ENCODE measurements at regions not wholly inside any gene's neighbourhood (a gene's known extent, or its start where the extent isn't known, plus 50 kb on each side); places are given as distances from the start of the nearest gene placed in this dataset.
A peak's percentile ranks its signal among the peaks of the same experiment; 100 is the strongest.
"Not testable (repeated sequence)": the region's sequence is repeated elsewhere in the genome, so short reads cannot be mapped to it uniquely, and the experiment has no call there.

GRCh38 chr6:119749335-119749734 lies 399.8 kb upstream of the MAN1A1 start:
- no peak for TF ChIP-seq CTCF (IDR thresholded peaks at IDR 0.05; ENCODE audit: insufficient read depth, low read length)
- DNase-seq (ENCODE audit: low read depth), result no peak
- H3K4me3 ChIP-seq (ENCODE audit: low read depth, low read length), result no peak overlapping the region

GRCh38 chr6:119748535-119748934 lies 399.0 kb upstream of the MAN1A1 start:
- DNase-seq (ENCODE audit: low read depth); H3K4me3 ChIP-seq (ENCODE audit: low read depth, low read length): not testable (repeated sequence)

- peak; percentile 63 for DNase-seq (ENCODE audit: low read depth)
- H3K4me3 ChIP-seq (ENCODE audit: low read depth, low read length), result no peak overlapping the region
- peak; percentile 89 for TF ChIP-seq CTCF (IDR thresholded peaks at IDR 0.05; ENCODE audit: insufficient read depth, low read length)
Observed at GRCh38 chr6:119742188-119742803, 392.7 kb upstream of the MAN1A1 start.

GRCh38 chr6:119739769-119740168 lies 390.2 kb upstream of the MAN1A1 start:
- TF ChIP-seq CTCF (IDR thresholded peaks at IDR 0.05; ENCODE audit: insufficient read depth, low read length), result no peak
- no peak for DNase-seq (ENCODE audit: low read depth)
- no peak overlapping the region for H3K4me3 ChIP-seq (ENCODE audit: low read depth, low read length)

GRCh38 chr6:119738425-119738824 lies 388.9 kb upstream of the MAN1A1 start:
- DNase-seq (ENCODE audit: low read depth), result no peak
- TF ChIP-seq CTCF (IDR thresholded peaks at IDR 0.05; ENCODE audit: insufficient read depth, low read length), result no peak
- no peak overlapping the region for H3K4me3 ChIP-seq (ENCODE audit: low read depth, low read length)

GRCh38 chr6:119736296-119737021 lies 386.9 kb upstream of the MAN1A1 start:
- no peak overlapping the region for H3K4me3 ChIP-seq (ENCODE audit: low read depth, low read length)
- no peak for TF ChIP-seq CTCF (IDR thresholded peaks at IDR 0.05; ENCODE audit: insufficient read depth, low read length)
- no peak for DNase-seq (ENCODE audit: low read depth)

GRCh38 chr6:119735530-119735929 lies 386.0 kb upstream of the MAN1A1 start:
- no peak overlapping the region for H3K4me3 ChIP-seq (ENCODE audit: low read depth, low read length)
- DNase-seq (ENCODE audit: low read depth), result no peak
- no peak for TF ChIP-seq CTCF (IDR thresholded peaks at IDR 0.05; ENCODE audit: insufficient read depth, low read length)

Data from fibroblast of the aortic adventitia (primary cell).